ENCODE measurements at regions not wholly inside any gene's neighbourhood (a gene's known extent, or its start where the extent isn't known, plus 50 kb on each side); places are given as distances from the start of the nearest gene placed in this dataset.

DNA sequence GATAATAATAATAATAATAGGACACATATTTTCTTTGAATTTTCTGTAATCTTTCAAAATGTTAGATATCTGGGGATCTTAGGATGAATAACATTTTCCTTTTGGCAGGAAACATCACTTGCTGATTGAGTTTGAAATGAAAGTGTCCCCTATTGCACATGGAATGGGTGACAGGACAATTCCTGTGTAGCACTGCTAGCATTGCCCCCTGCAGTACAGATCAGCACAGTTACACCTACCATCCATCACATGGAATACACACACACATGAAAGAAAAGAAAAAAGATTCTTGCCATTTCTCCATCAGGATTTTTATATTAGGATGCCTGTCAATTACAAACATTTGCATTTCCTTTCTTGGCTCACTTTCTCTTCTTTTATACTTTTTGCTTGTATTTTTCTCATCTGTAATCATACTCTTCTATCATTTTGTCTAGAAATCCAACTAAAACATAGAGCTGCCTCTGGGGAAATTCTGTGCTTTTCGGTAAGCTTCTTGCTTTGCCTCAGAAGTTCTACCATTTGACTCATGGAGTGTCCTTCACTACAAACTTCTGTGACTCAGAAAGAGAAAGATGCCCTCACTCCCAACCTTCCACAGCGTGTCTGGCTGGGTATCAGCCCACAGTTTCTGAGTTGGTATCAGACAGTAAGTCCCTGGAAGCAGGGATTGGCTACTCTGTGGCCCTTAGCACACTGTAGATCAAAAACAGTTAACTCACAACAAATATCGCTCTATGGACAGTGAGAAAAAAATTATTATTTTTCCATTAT is 641.2 kb downstream of the PTPRC start:
- DNase-seq (ENCODE audit: low read depth in 2 of 2) = no peak

DNA sequence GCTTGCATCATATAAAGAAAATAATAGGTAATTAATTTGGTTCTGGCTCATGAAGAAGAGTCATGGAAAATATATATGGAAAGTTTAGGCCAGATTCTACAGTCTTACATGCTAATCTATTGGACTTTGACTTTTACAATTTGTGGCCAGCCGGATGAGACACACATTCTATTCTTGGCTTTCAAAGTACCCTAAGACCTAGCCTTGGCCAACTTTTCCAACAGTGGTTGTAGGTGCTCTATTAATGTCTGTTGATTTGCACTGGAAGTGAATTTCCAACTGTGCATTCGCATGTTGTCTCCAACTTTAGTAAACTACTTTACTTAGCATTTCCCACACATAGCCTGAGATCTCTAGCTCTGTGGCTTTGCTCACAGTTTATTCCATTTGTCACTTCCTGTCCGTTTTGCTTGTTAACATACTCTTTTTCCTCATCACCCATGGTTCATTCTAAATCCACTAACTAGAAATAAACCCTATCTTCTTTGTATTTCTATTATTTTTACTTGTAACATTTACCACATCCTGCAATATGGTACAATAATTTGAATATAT is 644.0 kb downstream of the PTPRC start:
- DNase-seq (ENCODE audit: low read depth in 2 of 2) = no peak

GRCh38 chr1:199283794-199284193 is 645.0 kb downstream of the PTPRC start:
- no peak for DNase-seq (ENCODE audit: low read depth in 2 of 2)

GRCh38 chr1:199287206-199287605 is 648.4 kb downstream of the PTPRC start:
- DNase-seq (ENCODE audit: low read depth in 2 of 2) = no peak

GRCh38 chr1:199287647-199288046 is 648.8 kb downstream of the PTPRC start:
- DNase-seq (ENCODE audit: low read depth in 2 of 2) = no peak

- no peak for DNase-seq (ENCODE audit: low read depth in 2 of 2)
Observed at GRCh38 chr1:199290186-199290585, 651.3 kb downstream of the PTPRC start.

DNA sequence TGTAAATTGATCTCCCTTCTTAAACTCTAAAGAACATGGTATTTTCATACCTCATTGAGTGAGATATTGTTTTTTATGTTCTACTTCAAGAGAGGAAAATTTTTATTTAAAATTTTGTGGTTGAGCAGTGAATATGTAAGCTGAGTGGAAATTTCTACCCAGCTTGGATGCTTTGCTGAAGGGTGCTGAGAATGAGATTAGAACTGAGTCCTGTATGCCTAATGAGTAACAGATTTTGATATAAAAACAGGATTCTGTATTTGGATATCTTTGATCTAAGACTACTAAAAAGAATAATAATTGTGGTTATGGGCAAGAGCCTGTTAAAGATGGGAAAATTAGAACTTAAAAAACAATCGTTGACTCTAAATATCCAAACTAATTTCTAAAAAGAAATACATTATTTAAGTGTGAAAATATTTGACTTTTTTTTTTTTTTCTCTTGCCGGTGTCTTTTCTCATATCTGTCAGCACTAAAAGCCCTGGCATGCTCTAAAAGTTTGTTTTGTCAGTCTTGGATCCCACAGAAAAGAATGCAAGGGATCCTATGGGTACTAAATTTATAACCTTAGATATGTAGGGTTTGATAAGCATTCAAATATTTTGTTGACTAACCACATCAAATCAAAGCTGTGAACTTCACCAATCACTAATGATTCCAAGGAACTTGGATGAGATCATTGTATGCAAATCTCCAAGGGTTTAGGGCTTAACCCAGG is 652.3 kb downstream of the PTPRC start:
- DNase-seq (ENCODE audit: low read depth in 2 of 2) = no peak

GRCh38 chr1:199292896-199293295 is 654.1 kb downstream of the PTPRC start:
- no peak for DNase-seq (ENCODE audit: low read depth in 2 of 2)

DNA sequence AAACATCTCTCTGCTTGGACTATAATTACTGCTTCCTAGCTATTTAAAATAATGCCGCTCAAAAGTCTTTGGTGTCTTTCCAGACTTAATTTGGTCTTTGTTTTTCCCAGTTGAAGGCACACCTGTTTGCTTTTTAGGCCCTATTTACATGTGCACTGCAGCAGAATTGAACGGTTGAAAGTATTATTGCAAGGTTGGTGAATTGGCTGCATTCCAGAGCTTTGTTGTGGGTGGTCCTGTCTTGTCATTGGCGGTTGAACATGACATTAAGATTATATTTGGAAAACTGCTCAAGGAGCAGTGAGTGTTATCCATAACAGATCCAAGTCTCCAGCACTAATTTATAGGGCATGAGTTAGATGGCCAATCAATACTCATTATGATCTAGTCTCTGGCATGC is 656.3 kb downstream of the PTPRC start:
- no peak for DNase-seq (ENCODE audit: low read depth in 2 of 2)

DNA sequence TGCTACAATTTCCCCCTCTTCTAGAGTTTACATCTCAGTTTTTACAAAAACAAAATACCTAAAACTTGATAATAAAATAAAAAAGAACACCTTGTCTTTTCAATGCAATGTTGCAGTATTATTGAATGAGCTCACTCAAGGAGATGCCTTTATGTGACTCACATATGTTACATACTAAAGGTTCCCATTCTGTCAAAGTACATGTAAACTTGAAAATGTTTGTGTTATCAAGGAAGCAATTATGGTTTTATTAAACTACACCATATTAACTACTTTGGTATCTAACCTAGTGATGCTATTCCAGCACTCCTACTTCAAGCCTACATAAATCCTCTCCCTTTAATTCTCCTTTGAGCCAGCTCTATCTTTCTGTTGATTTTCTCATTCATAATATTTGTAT is 658.3 kb downstream of the PTPRC start:
- DNase-seq (ENCODE audit: low read depth in 2 of 2) = no peak

- DNase-seq (ENCODE audit: low read depth in 2 of 2) = no peak
Observed at GRCh38 chr1:199297887-199298286, 659.0 kb downstream of the PTPRC start.

DNA sequence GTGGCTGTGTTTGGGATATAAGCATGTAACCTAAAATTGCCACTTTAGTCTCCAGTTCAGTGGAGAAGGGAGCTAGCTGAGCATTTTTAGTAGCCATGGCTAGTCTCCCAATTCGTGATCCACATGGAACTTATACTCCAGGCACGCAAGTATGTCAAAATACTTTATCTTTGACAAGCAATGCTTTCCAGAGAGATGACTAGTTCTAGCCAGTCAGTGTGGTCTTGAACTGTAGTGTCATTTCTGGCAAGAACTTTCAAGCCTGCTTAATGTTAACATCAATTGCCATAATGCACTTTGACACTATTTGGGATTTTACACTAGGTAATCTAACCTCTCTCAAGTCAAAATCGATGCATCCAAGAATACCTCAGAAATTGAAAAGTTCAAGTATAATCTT is 660.0 kb downstream of the PTPRC start:
- no peak for DNase-seq (ENCODE audit: low read depth in 2 of 2)

DNA sequence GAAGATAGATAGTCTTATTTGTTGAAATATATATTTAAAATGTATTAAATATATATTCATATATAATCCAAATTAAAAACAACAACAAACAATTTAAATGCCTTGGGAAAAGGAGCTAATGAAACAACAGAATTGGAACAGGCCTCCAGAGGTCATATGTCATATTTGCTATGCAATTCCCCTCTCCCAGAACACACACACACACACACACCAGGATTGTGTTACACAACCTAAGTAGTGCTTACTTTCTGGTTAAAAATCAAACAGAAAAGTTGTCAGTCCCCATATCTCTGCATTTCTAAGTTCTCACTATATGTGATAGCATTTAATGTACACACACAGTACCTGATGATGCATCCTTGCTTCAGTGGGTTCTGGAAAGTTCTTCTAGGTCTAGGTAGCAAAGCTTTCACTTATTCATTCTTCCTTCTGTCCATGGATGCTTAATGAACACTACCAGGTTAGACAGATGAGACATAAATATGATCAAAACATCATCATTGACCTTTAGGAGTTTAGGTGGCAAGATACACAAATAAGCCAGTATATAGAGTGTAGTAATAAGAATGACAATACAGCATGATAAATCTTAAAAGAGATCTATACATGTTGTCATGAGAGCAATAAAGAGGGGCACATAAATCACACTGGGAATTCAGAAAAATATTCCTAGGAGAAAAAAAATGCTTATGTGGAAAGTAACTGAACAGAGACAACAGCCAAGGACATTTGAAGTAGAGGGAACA is 662.8 kb downstream of the PTPRC start:
- DNase-seq (ENCODE audit: low read depth in 2 of 2) = no peak

- no peak for DNase-seq (ENCODE audit: low read depth in 2 of 2)
Observed at GRCh38 chr1:199302554-199302953, 663.7 kb downstream of the PTPRC start.

- DNase-seq (ENCODE audit: low read depth in 2 of 2) = no peak
Observed at GRCh38 chr1:199303035-199303434, 664.2 kb downstream of the PTPRC start.

DNA sequence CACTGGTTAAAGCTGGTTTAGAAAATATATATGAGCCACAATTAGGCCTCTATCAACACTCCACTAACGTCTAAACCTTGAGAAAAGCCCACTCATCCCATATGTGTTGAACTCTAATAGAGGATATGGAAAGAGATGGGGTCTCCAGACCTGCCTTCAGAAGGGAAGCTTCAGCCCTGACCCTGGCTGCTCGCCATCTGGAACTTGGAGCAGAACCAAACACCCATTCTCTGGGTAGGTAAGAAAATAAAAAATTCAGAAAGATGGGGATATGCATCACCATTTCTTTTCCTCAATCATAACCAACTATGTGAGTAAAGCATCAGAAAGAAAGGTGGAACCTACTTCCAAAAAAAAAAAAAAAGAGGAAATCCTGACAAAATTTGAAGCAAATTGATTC is 666.2 kb downstream of the PTPRC start:
- DNase-seq (ENCODE audit: low read depth in 2 of 2) = no peak

DNA sequence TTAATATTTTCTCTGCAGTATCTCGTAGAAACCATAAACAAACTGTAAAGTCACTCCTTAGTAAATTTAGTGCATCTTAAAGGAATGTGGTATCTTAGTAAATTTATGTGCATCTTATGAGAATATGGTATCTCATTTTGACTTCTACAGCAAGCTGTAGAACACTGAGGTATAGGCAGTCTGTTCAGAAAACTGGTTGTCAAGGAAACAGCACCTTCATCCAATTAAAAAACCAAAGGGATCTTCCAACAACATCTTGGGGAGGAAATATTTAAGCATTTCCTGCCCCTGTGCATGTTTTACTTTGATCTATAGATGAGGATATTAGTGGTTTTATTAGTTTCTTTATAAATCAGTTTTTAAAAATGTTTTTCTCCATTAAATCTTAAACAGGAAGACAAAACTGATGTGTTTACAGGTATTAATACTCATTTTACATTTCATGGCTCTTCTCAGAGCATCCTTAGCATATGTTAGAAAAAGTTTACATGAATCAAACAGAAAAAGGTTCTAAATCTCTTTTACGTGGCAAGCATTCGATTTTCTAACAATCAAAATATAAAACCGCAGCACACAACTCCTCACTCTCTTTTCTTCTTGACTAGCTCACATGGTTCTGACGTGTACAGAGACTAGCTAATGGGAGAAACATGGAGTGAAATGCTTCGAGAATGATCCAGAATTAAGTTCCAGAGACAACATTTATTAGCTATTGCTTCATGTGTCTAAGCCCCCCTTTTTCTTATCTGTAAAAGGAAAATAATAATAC is 668.8 kb downstream of the PTPRC start:
- DNase-seq (ENCODE audit: low read depth in 2 of 2) = no peak

GRCh38 chr1:199308349-199308846 is 669.6 kb downstream of the PTPRC start:
- DNase-seq (ENCODE audit: low read depth in 2 of 2) = no peak

DNA sequence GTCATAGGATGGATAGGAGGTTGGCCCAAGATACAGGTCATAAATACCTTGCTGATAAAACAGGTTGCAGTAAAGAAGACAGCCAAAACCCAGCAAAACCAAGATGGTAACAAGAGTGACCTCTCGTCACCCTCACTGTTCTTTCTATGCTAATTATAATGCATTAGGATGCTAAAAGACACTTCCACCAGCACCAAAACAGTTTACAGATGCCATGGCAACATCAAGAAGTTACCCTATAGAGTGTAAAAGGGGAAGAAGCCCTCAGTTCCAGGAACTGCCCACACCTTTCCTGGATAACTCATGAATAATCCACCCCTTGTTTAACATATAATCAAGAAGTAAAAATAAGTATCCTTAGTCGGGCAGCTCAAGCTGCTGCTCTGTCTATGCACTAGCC is 671.9 kb downstream of the PTPRC start:
- DNase-seq (ENCODE audit: low read depth in 2 of 2) = no peak

DNA sequence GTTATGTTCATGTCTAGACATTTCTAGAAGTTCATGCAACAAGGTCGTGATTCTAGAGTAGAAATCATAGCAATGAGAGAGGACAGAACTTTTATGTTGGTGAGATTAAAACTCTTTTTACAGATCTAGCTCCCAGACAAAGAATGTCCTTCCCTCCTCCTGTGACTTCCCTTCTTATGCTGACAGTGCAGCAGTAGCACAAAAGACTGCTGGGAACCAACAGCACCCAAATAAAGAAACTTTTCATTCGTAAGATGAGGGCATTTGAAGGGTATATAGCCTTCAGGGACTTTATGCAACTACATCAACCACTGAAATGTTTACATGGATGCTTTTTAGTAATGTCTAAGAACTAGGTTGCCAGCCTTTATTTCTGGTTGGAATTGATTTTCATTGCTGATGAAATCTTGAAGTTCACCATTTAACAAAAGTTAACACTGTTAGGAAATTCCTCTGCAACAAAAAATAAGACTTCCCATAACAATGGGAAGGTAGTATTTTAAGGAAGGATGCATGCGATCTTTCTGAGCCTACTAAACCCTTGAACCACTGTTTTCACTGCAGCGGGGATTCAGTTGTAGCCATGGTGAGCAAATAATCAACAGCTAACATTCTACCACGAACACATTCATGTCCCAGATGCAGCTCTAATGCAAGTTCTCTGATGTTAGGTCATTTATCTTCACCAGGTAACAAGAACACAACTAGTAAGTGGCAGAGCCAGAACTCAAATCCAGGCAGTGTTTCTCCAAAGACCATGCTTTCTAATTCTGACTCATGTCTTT is 672.8 kb downstream of the PTPRC start:
- no peak for DNase-seq (ENCODE audit: low read depth in 2 of 2)

GRCh38 chr1:199312626-199313025 is 673.8 kb downstream of the PTPRC start:
- DNase-seq (ENCODE audit: low read depth in 2 of 2) = no peak
